HG02678 (cell line): ENCODE measurements at regions not wholly inside any gene's neighbourhood (a gene's known extent, or its start where the extent isn't known, plus 50 kb on each side); places are given as distances from the start of the nearest gene placed in this dataset.
A peak's percentile ranks its signal among the peaks of the same experiment; 100 is the strongest.

Source experiments
- ATAC-seq: cut with Tn5 transposase; IDR thresholded peaks from one replicate; pipeline ENCODE4 v1.9.1; 2021; ENCODE audit warnings: mild to moderate bottlenecking, moderate library complexity; ENCODE audit not compliant: unreplicated experiment

DNA sequence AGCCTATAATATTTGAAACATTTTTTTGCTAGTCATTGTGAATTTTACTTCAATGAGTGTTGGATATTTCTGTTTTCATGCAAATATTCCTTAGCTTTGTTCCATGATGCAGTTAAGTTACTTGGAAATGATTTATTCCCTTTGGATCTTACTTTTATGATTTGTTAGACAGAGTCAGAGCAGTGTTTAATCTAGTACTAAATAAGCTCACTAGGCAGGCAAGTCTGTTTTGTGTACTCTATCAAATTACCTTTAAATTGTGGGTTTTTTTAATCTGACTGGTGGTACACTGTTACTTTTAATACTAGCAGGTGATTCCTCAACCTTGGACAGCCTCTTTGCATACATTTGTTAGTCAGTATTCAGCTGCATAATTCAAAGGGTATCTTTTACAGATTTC is 173.3 kb upstream of the MBNL1 start:
- no peak for ATAC-seq

DNA sequence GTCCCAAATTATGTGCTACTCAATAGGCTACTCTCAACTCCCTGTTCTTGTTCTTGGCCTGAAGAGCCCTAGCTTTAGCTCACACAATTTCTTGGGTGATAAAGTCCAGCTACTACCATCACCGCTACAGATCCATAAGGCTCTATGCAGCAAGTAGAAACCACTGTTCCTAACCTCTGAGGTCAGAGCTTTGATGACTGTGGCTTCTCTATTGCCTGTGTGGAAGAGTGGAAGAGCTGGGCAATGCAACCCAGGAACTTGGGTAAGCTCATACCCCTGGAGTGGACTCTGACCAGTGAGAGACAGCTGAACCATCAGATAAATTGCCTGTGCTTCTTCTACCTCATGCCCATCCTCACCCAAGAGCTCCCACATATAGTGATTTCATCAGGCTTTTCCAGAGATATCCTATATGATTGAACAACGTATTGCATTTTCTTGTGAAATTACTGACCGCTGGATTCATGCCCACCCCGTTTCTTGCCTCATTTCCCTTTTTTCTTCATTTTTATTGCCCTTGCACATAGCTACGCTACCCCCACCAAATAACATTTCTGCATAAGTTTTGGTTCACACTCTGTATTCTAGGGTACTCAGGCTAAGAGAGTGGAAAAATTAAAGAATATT is 172.3 kb upstream of the MBNL1 start:
- no peak for ATAC-seq

DNA sequence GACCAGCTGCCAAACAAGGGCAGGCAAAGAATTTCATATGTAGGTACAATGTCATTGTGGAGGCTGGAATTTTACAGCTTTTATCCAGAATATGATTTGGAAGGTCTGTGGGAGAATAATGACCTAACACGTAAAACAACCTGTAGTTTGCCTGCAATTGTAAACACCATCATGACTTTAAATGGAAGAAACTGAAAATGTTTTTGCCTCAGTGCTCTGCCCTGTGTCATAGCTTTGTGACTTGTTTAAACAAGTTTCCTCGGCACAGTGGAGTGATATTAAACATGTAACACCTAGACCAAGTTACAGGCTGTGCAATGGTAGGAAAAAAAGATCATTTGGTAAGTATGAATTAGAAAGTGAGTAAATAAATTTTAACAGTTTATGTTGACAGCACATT is 171.6 kb upstream of the MBNL1 start:
- ATAC-seq: no peak

DNA sequence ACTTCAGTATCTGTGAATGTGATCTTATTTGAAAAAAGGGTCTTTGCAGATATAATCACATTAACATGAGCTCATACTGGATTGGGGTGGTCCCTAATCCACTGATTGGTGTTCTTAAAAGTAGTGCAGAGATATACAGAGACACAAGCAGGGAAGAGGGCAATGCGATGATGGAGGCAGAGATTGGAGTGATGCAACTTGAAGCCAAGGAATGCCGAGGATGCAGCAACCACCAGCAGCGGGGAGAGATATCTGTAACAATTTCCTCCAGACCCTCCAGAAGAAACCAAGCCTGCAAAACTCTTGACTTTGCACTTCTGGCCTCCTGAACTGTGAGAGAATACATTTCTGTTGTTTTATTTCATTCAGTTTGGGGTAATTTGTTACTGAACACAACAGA is 171.0 kb upstream of the MBNL1 start:
- ATAC-seq: no peak

DNA sequence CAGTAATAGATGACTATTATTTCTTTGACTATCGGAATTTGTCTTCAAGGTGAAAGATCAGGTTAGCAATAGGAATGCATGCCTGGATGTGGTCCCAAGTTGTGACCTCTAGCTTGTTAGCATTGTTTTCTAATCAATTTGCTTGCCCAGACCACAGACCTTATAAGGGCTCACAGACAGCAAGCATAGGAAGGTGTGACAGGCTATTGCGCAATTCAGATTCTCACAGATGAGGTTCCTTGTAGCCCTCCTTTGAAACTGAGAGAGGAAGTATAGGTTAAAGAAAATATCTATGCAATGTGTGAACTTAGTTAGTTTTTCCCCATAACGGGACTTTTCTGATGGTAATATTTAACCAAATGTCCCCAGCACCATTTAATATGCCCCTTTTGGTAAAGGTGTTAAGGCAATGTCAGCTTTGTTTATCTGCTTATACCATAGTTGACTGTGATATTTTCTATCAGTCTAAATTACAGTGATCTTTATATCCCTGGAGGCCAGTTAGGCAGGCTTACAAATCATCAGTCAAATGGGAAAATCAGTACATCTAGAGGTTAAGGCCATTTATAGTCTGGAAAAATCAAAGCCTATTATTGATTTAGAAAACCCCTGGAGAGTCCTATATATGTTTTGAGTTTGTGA is 168.1 kb upstream of the MBNL1 start:
- ATAC-seq: peak; percentile 98

DNA sequence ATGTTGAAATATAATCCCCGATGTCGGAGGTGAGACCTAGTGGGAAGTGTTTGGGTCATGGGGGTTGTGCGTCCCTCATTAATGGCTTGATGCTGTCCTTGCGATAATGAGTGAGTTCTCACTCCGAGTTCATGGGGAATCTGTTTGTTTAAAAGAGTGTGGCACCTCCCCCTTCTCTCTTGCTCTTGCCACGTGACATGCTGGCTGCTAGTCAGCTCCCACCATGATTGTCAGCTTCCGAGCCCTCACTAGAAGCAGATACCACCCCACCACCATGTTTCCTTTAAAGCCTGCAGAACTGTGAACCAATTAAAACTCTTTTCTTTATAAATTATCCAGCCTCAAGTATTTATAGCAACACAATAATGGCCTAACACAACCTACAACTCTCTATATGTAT is 166.3 kb upstream of the MBNL1 start:
- no peak for ATAC-seq

DNA sequence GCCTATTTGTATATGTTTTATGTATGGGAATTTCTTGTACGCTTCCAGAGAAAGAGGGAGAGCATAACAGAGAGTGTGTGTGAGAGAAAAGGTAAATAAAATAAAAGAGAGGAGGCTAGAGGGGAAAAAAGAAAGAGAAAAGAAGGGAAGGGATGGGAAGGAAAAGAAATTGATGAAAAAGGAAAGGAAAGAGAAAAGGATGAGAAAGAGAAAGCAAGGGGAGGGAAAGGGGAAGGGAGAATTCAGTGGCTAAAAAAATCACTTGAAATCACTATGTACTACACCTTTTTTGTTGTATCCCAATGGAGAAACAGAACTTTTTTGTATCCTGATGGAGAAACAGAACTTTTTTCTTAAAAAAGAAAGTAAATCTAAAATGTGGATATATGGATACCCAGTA is 165.5 kb upstream of the MBNL1 start:
- no peak for ATAC-seq

DNA sequence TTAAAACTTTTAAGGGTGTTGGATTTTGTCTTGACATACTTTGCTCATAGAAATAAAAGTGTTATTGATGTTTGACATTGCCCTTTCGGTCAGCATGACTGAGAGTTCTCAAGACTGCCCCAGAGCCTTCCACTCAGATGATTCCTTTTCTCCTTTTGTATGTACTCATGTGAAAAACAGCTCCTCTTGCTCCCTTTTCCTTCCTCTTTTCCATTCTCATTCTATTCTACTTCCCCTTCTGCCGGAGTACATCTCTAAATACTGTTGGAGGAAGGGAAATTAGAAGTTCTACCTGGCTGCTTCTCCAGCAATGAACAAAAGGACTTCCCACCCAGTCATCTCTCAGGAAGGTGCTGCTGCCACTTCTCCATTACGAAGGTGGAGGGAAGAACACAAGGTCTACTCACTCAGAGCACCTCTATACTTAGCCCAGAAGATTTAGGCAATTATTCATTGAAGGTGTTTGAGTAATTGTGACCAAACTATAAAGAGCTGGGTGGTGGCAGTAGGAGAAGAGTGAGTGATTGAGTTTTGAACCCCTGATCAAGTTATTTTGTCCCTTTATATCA is 163.8 kb upstream of the MBNL1 start:
- ATAC-seq: no peak

DNA sequence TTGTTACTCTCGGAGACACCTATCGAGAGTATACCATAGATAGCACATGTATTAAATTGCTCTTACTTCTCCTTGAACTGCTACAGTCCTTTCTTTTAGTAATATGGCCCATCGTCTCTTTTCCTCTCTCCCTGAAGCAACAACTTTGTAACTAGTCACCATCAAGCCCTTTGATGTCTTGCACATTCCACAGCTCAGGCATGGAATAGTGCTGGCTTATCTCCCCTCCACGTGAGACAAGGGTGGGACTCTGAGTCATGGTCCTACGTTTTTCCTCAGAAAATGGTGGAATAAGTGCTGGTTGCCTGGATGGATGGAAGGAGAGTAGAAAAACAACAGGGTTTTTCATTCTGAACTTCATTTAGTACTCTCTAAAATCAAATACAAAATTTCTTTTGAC is 163.3 kb upstream of the MBNL1 start:
- no peak for ATAC-seq

DNA sequence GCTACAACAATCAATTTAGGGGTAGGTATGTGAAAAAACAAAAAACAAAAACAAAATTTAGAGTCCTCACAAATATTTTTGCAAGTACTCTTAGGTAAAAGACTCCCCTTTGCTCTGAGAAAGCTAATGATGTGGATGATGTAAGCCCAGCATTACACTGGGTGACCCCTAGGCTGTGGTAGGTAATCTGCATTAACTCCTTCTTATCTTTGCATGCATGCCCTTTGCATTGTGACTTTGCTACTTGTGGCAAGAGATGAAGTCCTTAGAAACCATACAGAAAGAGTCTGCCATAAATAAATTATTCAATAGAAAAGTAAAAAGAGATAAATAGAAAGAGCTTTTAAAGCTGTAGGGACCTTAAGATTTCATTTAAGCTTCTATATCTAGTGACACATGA is 159.7 kb upstream of the MBNL1 start:
- ATAC-seq: no peak

DNA sequence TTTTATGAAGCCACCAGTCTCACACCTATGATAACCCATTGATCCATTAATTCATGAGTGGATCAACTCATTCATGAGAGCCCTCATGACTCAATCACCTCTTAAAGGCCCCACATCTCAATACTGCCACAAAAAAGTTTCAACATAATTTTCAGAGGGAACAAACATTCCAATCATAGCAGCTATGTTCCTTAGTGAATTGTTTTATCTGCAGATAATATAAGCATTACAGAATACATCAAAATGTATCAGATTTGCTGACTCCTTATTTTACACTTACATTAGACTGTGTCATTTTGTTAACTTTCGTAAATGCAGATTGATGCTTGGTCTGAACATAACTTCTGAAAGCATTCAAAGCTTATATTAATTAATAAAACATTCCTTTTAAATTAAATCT is 155.3 kb upstream of the MBNL1 start:
- no peak for ATAC-seq

DNA sequence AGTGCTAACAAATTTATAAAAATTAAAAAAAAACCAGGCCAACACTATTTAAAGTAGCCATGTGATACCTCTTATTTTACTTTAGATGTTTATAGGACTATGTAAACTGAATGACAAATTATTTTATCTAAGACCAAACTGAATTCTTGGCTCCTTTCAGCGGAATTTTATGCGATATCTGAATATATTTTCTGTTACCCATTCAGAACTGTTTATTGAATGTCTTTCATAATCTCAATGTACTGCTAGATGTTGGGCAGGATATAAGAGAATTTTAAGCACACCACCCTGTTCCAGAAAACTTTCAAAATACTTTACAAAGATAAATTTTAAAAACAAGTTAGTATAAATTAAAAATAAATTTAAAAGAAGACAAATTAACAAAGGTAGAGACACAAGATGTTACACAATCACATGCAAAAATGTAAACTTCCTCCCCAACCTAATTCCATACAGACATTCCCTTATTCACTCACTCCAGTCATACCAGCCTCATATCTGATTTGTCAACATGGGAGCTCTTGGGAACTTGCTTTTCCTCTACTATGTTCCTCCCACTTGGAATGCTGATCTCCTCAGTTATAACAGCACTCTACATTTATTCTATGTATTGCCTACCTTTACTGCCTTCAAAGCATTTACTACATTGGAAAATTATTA is 154.6 kb upstream of the MBNL1 start:
- no peak for ATAC-seq

DNA sequence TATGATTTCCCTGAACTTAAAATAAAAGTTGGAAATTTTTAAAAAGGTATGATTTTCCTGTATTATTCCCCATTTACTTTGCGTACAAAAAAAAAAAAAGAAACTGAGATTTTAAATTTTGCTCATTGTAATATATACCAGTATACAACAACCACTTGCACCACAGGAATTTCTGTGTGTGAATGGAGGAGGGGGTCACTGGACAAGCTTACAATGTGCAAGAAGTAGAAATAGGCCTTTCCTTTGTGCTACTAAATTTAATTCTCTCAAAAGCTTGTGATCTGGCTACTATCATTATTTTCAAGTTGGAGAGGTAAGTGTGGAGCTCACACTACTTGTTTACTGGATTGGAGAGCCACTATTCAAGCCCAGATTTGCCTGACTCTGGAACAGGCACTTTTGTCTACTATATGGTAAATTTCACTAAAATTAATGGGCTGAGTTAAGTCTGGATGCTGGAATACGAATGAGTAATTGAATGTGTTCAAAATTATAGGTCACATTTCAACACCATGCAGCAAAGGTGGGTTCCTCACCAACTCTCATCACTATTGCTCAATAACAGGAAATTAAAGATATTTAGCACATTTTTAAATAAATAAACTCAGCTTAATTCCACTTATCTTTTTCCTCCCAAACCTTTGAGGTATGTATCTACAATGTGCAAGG is 148.0 kb upstream of the MBNL1 start:
- no peak for ATAC-seq

DNA sequence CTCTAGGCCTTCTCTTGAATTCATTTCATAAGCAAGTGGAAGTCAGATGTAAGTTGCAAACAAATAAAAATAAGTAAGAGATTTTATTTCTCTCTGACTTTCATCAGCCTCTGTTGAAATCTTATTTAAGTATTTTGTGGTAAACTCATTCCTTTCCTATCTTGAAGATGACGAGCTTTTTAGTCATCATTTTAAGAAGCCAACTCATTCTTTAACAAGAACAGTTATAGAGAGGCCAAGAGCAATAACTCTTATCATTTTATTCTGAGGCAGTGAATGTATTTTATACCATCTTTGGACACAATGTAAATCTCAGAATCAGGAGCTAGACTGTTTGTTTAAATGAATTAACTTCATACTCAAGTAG is 147.5 kb upstream of the MBNL1 start:
- no peak for ATAC-seq

DNA sequence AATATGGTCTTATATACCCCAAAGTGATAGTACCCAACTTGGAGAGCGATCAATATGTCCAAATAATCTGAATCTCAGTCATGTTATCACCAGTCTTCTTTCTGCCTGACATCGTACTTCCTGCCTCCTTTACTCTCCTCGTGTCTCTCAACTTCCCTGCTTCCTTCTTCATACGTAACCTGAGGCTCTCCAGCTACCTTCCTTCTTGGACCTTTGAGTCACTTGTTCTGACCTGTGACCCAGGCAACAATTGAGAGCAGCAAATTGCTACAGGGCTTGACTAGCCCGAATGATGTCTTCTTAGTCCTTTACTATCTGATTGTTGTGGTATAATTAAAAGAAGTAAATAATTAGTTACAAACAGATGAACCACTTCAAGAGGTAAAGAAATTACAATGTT is 145.9 kb upstream of the MBNL1 start:
- no peak for ATAC-seq

DNA sequence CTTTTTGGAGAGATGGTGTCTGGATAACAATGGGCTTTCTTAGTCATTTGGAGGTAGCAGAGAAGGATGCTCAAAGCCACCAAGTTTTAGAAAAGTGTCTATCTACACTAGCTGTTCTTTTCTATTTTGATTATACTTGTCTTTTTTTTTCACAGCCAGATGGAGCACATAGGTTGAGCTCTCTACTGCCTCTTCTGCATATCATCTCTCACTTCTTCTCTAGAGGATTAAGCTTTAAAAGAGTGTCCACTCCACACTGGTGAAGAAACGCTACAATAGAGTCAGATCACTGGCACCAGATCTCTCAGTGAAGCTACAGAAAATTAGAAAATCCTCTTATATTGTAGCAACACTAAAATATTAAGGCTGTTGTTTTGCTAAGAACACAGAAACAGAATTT is 145.3 kb upstream of the MBNL1 start:
- ATAC-seq: no peak

DNA sequence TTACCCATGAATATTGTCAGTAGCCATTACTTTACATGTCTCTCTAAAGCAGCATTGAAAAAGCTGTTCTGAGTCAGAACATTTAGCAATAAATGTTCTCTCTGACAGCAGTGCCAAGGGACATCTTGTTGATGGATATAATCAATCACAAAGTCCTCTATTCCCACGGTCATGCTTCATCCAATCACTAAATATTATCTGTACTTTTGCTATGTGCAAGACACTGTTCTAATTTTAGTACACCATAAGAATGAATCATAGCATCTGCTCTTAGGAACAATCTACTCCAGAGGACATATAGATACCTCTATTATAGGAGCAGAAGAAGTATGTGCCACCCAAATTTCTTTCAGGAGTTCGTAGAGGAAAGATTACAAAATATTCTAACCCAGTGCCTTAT is 142.5 kb upstream of the MBNL1 start:
- no peak for ATAC-seq

DNA sequence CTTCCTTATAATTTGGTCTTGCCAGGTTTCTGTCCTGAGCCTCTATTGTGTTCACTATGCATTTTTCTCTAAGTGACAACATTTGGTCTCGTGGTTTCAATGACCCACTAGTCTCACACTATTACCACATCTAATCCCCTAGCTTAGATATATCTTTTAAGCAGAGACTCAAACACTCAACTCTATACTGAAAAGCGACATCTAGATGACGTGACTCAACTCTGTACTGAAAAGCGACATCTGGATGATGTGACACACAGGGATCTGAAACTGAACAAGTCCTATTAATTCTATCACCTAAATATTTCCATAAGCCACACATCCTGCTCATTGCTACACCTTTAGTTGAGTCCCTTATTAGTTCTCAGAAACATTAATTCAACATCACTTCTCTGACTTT is 141.7 kb upstream of the MBNL1 start:
- ATAC-seq: peak; percentile 99

DNA sequence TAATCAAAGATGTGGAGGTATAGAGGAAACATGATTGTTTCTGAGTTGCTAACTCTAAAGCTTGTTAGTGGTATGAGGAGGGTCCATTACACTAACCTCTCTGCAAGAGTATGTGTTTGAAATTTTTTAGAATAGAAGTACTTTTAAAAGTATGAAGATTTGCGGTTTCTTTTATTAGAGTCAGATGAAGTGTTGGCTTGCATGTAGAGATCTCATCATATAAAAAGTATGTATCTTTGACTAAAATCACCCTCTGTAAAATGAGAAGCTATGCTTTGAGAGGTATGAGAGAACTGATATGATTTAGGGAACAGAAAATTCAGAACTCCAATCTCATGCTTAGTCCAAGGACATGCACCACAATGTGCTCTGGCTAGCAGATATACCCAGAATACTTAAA is 140.4 kb upstream of the MBNL1 start:
- ATAC-seq: no peak

DNA sequence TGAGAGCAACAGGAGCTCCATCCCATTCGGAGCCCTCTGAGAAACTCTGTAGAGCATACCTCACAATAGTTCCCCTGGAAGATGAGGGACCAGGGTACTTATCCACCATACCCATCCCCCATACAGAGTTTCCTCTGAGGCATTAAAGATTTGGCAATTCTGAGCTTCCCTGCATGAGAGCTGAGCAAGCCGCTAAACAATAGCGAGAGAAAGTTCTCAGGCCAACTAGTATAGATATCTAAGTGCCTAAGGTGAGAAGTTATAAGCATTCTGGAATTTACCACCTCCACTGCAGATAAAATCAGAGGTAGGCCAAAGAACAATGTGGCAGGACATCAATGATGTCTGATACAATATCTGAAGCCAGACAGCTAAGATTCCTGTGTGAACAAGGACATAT is 129.1 kb upstream of the MBNL1 start:
- no peak for ATAC-seq

DNA sequence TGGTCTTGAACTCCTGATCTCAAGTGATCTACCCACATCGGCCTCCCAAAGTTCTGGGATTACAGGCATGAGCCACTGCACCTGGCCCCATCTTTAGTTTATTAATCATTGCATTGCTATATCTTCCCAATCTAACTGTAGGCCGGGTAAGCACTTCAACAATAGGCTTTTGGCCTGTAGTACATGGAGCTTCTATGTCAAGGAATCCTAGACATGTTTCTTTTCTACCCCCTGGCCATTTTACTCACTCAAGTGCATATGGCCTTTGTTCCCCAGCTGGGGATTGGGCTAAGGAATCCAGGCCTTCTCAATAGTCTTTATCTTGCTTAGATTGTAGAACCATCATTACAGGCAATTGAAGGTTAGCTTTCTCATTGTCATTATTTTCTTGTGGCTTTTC is 122.3 kb upstream of the MBNL1 start:
- ATAC-seq: no peak

DNA sequence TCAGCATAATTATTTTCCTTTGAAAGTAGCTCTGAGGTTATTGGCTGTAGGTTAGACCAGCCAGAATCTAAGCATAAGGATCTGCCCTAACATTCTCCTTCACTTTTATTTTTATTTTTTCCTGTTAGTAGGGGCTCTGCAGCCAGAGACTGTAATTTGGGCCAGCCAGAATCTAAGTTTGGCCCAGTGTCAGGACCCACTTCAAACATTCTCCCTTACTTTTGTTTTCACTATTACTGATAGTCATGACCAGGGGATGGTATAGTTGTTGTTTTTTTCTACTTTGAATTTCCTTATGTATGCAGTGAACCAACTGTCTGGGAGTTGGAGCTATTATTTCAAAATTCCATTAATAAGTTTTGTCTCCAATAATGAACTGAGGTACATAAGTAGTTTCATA is 121.0 kb upstream of the MBNL1 start:
- no peak for ATAC-seq
